OCI-LY1 (cell line): ENCODE measurements at regions not wholly inside any gene's neighbourhood (a gene's known extent, or its start where the extent isn't known, plus 50 kb on each side); places are given as distances from the start of the nearest gene placed in this dataset.

Experiments used
- H2AFZ ChIP-seq: fragments of 200-600 bp; sonication (generic), shearing (Covaris generic); 2 replicates; pipeline ENCODE4 v1.6.0; 2014; ENCODE audit warnings: antibody characterized with exemption, mild to moderate bottlenecking, low read length
- H3F3A ChIP-seq: fragments of 200-600 bp; sonication (generic), shearing (Covaris generic); 2 replicates; pipeline ENCODE4 v1.6.0; 2014; ENCODE audit warnings: mild to moderate bottlenecking, antibody characterized with exemption, low read length, moderate library complexity; ENCODE audit not compliant: insufficient read depth
- H3K27ac ChIP-seq: fragments of 200-600 bp; sonication (generic); 2 replicates; pipeline ENCODE4 v1.5.1; 2014; ENCODE audit warnings: low read length, mixed run types, mild to moderate bottlenecking, low read depth; ENCODE audit not compliant: poor library complexity, severe bottlenecking
- H3K27me3 ChIP-seq: fragments of 200-600 bp; sonication (generic); 2 replicates; pipeline ENCODE4 v1.6.0; 2014; ENCODE audit warnings: antibody characterized with exemption, mild to moderate bottlenecking, low read length, moderate library complexity; ENCODE audit not compliant: insufficient read depth
- H3K36me3 ChIP-seq: fragments of 200-600 bp; sonication (generic); 2 replicates; pipeline ENCODE4 v1.6.1; 2014; ENCODE audit warnings: mild to moderate bottlenecking, antibody characterized with exemption, low read length, moderate library complexity, mixed read lengths; ENCODE audit not compliant: insufficient read depth
- H3K4me1 ChIP-seq: fragments of 200-600 bp; sonication (generic); 2 replicates; pipeline ENCODE4 v1.5.1; 2014; ENCODE audit warnings: mild to moderate bottlenecking, low read length, moderate library complexity; ENCODE audit not compliant: insufficient read depth, severe bottlenecking
- H3K4me2 ChIP-seq: fragments of 200-600 bp; sonication (generic), shearing (Covaris generic); 2 replicates; pipeline ENCODE4 v1.6.1; 2014; ENCODE audit warnings: low read length
- H3K4me3 ChIP-seq: fragments of 200-600 bp; sonication (generic); 2 replicates; pipeline ENCODE4 v1.5.1; 2014; ENCODE audit warnings: low read length, low read depth, mild to moderate bottlenecking, mixed read lengths; ENCODE audit not compliant: poor library complexity, severe bottlenecking
- H3K79me2 ChIP-seq: fragments of 200-600 bp; shearing (Covaris generic); 2 replicates; pipeline ENCODE4 v1.6.1; 2016; ENCODE audit warnings: mixed run types, low read length, mixed read lengths; ENCODE audit not compliant: insufficient read depth
- H3K9ac ChIP-seq: fragments of 200-600 bp; sonication (generic), shearing (Covaris generic); 2 replicates; pipeline ENCODE4 v1.6.1; 2014; ENCODE audit warnings: mild to moderate bottlenecking, low read length, mixed read lengths
- H3K9me2 ChIP-seq: fragments of 200-600 bp; sonication (generic), shearing (Covaris generic); 2 replicates; pipeline ENCODE4 v1.6.1; 2014; ENCODE audit warnings: low read depth, mild to moderate bottlenecking, low read length, mixed read lengths
- H3K9me3 ChIP-seq: fragments of 200-600 bp; shearing (Covaris generic); 2 replicates; pipeline ENCODE4 v1.6.1; 2014; ENCODE audit warnings: low read length, mixed read lengths
- H4K20me1 ChIP-seq: fragments of 200-600 bp; sonication (generic), shearing (Covaris generic); 2 replicates; pipeline ENCODE4 v1.6.0; 2016; ENCODE audit warnings: mild to moderate bottlenecking, low read length; ENCODE audit not compliant: insufficient read depth
- EZH2 ChIP-seq: fragments of 200-600 bp; sonication (generic), shearing (Covaris generic); IDR thresholded peaks from 2 replicates; pipeline ENCODE4 v1.8.0; 2017; ENCODE audit warnings: borderline replicate concordance, mixed run types, mild to moderate bottlenecking, antibody characterized with exemption, low read length, moderate library complexity, mixed read lengths
- TF ChIP-seq, protein P1 (sequence below): fragments of 200-600 bp; sonication (generic), shearing (Covaris generic); IDR thresholded peaks from 2 replicates; pipeline ENCODE4 v1.5.1; 2017; ENCODE audit warnings: mild to moderate bottlenecking, antibody characterized with exemption, low read length, moderate library complexity, mixed read lengths

DNA sequence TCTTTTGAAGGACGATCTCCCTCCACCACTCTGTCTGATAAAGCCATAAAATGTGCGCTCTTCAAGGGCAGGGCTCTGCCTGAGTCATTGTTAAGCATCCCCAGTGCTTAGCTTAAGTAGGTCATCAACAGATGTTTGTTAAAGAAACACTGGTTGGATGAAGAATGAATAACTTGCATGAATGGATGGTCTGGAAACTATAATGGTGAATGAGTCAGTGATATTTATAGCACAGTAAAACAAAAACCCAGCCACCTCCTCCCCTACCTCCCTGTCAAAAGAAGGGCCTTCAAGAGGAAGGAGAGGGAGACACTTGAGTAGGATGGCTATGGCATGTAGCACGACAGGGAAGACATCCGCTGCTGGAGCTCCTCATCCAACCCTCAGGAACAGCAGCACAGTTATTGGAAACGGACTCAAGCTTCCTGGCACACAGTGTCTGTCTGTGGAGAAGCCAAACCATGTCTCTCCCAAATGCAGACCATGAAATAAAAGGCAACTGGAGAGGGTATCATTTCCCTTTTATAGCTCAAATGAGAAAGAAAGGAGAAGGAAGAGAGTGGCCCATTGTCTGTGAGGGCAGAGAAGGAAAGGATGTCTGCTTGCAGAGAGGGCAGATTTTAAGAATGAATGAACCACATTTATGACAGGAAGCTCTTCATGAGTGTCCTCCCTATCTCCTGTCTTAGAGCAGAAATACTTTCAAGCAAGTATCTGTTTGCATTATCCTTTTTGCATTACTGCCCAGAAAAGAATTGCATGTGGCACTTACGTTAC, 183.5 kb upstream of the UBL3 start:
- H3K9me3 ChIP-seq: no peaks in the 10 kb centered on the region
- H3K27ac ChIP-seq: no peak overlapping the region
- no peaks in the 10 kb centered on the region for H3K36me3 ChIP-seq
- H3K27me3 ChIP-seq: no peaks in the 10 kb centered on the region
- TF ChIP-seq, protein P1, sequence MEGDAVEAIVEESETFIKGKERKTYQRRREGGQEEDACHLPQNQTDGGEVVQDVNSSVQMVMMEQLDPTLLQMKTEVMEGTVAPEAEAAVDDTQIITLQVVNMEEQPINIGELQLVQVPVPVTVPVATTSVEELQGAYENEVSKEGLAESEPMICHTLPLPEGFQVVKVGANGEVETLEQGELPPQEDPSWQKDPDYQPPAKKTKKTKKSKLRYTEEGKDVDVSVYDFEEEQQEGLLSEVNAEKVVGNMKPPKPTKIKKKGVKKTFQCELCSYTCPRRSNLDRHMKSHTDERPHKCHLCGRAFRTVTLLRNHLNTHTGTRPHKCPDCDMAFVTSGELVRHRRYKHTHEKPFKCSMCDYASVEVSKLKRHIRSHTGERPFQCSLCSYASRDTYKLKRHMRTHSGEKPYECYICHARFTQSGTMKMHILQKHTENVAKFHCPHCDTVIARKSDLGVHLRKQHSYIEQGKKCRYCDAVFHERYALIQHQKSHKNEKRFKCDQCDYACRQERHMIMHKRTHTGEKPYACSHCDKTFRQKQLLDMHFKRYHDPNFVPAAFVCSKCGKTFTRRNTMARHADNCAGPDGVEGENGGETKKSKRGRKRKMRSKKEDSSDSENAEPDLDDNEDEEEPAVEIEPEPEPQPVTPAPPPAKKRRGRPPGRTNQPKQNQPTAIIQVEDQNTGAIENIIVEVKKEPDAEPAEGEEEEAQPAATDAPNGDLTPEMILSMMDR: no peak
- H3K9me2 ChIP-seq: no peaks in the 10 kb centered on the region
- no peaks in the 10 kb centered on the region for H3K79me2 ChIP-seq
- no peaks in the 10 kb centered on the region for H3K4me1 ChIP-seq
- no peaks in the 10 kb centered on the region for H3F3A ChIP-seq
- H4K20me1 ChIP-seq: no peaks in the 10 kb centered on the region
- no peak overlapping the region for H3K9ac ChIP-seq
- H2AFZ ChIP-seq: no peak overlapping the region
- no peak overlapping the region for H3K4me3 ChIP-seq
- no peak overlapping the region for H3K4me2 ChIP-seq

DNA sequence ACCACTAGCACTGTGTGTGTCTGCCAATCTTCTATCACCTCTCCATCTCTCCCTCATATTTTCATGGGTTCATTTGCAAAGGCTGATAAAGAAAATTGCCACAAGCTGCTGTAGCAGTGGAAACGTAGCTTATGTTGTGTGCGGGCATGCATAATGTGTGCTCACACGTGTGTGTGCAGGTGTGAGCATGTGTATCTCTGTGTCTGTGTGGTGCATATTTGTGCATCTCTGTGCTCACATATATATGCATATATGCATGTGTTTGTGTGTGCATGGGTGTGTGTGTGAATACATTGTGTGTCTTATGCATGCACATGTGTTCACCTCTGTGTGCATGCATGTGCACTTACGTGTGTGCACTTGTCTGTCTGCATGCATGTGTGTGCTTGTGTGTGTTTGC, 181.8 kb upstream of the UBL3 start:
- no peak for TF ChIP-seq EZH2
- TF ChIP-seq, protein P1: no peak
- H3K9me2 ChIP-seq: no peaks in the 10 kb centered on the region
- H3K27me3 ChIP-seq: no peaks in the 10 kb centered on the region
- H3K4me3 ChIP-seq: no peak overlapping the region
- H3K4me2 ChIP-seq: no peak overlapping the region
- no peak overlapping the region for H3K9ac ChIP-seq
- no peaks in the 10 kb centered on the region for H3K36me3 ChIP-seq
- no peaks in the 10 kb centered on the region for H3F3A ChIP-seq
- H4K20me1 ChIP-seq: no peaks in the 10 kb centered on the region
- no peak overlapping the region for H3K27ac ChIP-seq
- no peak overlapping the region for H2AFZ ChIP-seq
- no peaks in the 10 kb centered on the region for H3K9me3 ChIP-seq
- H3K79me2 ChIP-seq: no peaks in the 10 kb centered on the region
- no peaks in the 10 kb centered on the region for H3K4me1 ChIP-seq

DNA sequence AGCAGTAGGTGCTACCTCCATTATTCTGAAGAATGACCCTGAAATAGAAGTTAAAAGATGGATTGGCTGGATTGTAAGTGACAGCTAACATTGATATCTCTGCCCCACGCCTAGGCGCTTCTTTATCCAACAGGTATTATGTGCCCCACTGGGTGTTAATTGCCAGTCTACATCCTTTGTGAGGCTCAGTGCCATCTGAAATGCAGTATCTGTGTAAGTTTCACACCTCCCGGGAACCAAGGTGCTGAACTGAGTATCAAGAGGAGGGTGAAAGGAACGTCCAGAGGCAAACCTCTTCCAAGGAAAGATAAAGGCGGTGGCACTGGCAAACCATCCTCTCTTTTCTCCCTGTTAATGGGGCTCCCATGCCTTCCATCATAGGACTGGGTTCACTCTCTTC, 181.1 kb upstream of the UBL3 start:
- H3K4me1 ChIP-seq: no peaks in the 10 kb centered on the region
- no peaks in the 10 kb centered on the region for H3K9me2 ChIP-seq
- no peak overlapping the region for H3K9ac ChIP-seq
- no peaks in the 10 kb centered on the region for H3K9me3 ChIP-seq
- no peaks in the 10 kb centered on the region for H3K79me2 ChIP-seq
- no peaks in the 10 kb centered on the region for H3K36me3 ChIP-seq
- no peaks in the 10 kb centered on the region for H4K20me1 ChIP-seq
- H3F3A ChIP-seq: no peaks in the 10 kb centered on the region
- no peak overlapping the region for H3K4me3 ChIP-seq
- no peak for TF ChIP-seq EZH2
- TF ChIP-seq, protein P1: no peak
- H3K27ac ChIP-seq: no peak overlapping the region
- no peaks in the 10 kb centered on the region; the same call in 1 of the 2 replicates for H3K27me3 ChIP-seq
- no peak overlapping the region for H3K4me2 ChIP-seq
- H2AFZ ChIP-seq: no peak overlapping the region
